Mucosa of descending colon (tissue), 3 donors: ENCODE measurements at regions not wholly inside any gene's neighbourhood (a gene's known extent, or its start where the extent isn't known, plus 50 kb on each side); places are given as distances from the start of the nearest gene placed in this dataset.
A peak's percentile ranks its signal among the peaks of the same experiment; 100 is the strongest.

Experiments
- ATAC-seq: fragments of 200-7000 bp; cut with Tn5 transposase; one replicate; pipeline ENCODE4 v1.9.1; 2020; ENCODE audit warnings: mild to moderate bottlenecking, moderate library complexity
- DNase-seq, 3 donors: peaks; one replicate each; pipeline ENCODE4 v3.0.0-alpha.2; 2020
- H3K36me3 ChIP-seq: fragments of 200-600 bp; one replicate; pipeline ENCODE4 v1.8.0; 2021; ENCODE audit warnings: low read depth, mild to moderate bottlenecking
- H3K4me1 ChIP-seq: fragments of 200-600 bp; one replicate; pipeline ENCODE4 v1.8.0; 2021; ENCODE audit warnings: low read depth, mild to moderate bottlenecking
- H3K4me3 ChIP-seq: fragments of 200-600 bp; one replicate; pipeline ENCODE4 v1.8.0; 2021; ENCODE audit warnings: mild to moderate bottlenecking
- H3K9me3 ChIP-seq: fragments of 200-600 bp; one replicate; pipeline ENCODE4 v1.8.0; 2021; ENCODE audit warnings: mild to moderate bottlenecking
- CTCF ChIP-seq: fragments of 200-600 bp; IDR thresholded peaks from one replicate; pipeline ENCODE4 v1.8.0; 2022; ENCODE audit warnings: antibody characterized with exemption, mild to moderate bottlenecking
- intact Hi-C, 2 donors: fragments of 100-400 bp; cut with DNase I in 1 of 2; cut with micrococcal nuclease in 1 of 2; formaldehyde crosslinking; loops; one replicate each; pipeline versions ENCODE4 v1.11.0 to v1.11.1; 2022; cut with DNase I, micrococcal nuclease
- donor health status: DM: no; HTN: no; CAD: no; lungs with moderate emphysema.
- donor health status: DM: no; HTN: no; CAD: no.
- donor health status: DM: no; HTN: yes; CAD: no.

DNA sequence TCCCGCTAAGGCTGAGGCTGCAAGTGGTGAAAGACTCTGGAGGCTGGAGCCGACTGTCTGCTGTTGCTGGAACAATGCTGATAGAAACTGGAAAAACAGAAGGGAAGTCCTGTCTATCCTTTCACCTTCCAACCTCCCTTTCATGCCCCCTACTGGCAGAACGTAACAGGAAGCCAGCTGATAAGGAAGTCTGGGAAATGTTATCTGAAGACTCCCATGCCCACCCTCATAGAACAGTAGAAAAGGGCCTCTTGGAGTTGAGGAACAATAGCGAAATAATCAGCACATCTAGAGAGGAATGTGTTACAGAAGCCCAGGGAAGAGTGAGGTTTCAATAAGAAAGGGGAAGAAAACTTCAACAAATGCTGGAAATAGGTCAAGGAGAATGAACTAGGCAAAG, 117.1 kb upstream of the DKK2 start:
- Histone ChIP-seq H3K9me3 (no peaks in the 10 kb centered on the region), H3K4me3 (no peak overlapping the region), H3K36me3 (no peaks in the 10 kb centered on the region), H3K4me1 (no peaks in the 10 kb centered on the region)
- DNase-seq = peak in 1 of 3 donors; percentile 68
- ATAC-seq = peak; percentile 54
- no peak for TF ChIP-seq CTCF
- intact Hi-C loops = no loop called here

DNA sequence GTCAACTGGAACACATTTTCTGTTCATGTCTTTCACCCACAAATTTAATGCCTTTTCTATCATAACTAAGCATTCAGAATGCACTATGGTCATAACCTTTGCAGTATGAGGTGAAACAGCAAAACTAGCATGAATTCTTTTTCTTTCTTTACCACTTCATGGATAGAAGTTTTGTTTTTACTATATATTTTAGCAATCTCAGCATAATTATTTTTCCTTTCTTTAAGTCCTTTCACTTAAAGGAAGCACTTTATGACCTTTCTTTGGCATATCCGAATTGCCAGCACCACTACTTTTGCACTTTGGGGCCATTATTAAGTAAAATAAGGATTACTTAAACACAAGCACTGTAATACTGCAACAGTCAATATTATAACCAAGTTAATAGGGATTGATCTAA, 115.1 kb upstream of the DKK2 start:
- Histone ChIP-seq H3K9me3 (no peaks in the 10 kb centered on the region), H3K4me3 (no peak overlapping the region), H3K4me1 (no peaks in the 10 kb centered on the region), H3K36me3 (no peaks in the 10 kb centered on the region)
- TF ChIP-seq CTCF = no peak
- intact Hi-C loops = no loop called here
- no peak for DNase-seq
- no peak for ATAC-seq

GRCh38 chr4:107148904-107149303, 112.8 kb upstream of the DKK2 start:
- ATAC-seq = no peak
- DNase-seq = no peak
- H3K9me3 ChIP-seq = no peaks in the 10 kb centered on the region
- H3K36me3 ChIP-seq = no peaks in the 10 kb centered on the region
- intact Hi-C loops = no loop called here
- no peaks in the 10 kb centered on the region for H3K4me1 ChIP-seq
- no peak overlapping the region for H3K4me3 ChIP-seq
- TF ChIP-seq CTCF = no peak

DNA sequence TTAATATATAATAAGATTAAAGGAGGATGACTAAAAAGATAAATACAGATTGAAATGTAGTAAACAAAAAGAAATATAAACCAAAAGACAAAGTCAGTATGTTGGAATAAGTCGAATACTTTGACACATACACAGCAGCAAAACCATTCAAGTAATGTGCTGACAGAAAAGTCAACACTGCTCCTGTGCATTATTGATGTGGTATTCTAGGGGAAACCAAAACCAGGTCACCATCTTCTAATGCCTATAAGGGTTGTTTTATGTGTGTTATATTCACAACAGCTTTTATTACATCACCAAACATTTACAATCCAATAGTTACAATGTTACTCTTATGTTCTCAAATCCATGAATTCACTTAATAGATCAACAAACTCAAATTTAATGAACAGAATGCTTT, 111.8 kb upstream of the DKK2 start:
- no peak for ATAC-seq
- Histone ChIP-seq H3K4me3 (no peak overlapping the region), H3K4me1 (no peaks in the 10 kb centered on the region), H3K36me3 (no peaks in the 10 kb centered on the region), H3K9me3 (no peaks in the 10 kb centered on the region)
- intact Hi-C loops = no loop called here
- DNase-seq = no peak
- no peak for TF ChIP-seq CTCF

GRCh38 chr4:107138433-107138832, 102.3 kb upstream of the DKK2 start:
- no peaks in the 10 kb centered on the region for H3K36me3 ChIP-seq
- intact Hi-C loops = no loop called here
- no peaks in the 10 kb centered on the region for H3K9me3 ChIP-seq
- H3K4me1 ChIP-seq = peaks cover 4% of the 10 kb centered on the region
- H3K4me3 ChIP-seq = no peak overlapping the region
- no peak for TF ChIP-seq CTCF
- ATAC-seq (peak; percentile 80), DNase-seq (peak in 1 of 3 donors; percentile 21)

DNA sequence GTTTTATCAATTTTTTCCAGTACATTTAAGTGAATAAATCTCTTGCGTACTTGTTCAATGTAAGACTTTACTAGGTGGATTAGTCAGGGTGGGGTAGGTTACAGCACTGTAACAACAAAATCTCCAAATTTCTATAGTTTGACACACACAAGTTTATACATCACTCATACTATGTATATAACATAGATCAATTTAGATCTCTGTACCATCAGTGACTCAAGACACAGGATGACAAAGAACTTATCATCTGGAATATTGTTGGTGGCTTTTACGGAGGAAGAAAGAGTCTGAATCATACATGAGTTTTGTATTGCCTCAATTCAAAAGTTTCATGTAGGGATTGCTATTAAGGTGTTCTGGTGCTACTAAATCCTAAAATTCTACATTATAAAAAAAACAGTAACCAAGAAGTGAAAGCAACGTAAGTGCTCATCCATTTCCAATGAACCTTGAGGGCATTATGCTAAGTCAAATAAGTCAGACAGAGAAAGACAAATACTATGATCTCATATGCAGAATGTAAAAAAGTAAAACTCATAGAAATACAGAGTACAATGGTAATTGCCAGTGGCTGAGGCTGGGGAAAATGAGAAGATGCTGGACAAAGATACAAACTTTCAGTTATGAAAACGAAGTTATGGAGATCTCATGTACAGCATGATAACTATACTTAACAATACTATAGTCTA, 98.0 kb upstream of the DKK2 start:
- intact Hi-C loops = no loop called here
- no peak for ATAC-seq
- peaks cover 3% of the 10 kb centered on the region for H3K4me1 ChIP-seq
- no peak overlapping the region for H3K4me3 ChIP-seq
- no peak for TF ChIP-seq CTCF
- no peaks in the 10 kb centered on the region for H3K36me3 ChIP-seq
- no peak for DNase-seq
- H3K9me3 ChIP-seq = no peaks in the 10 kb centered on the region
